ENCODE measurements at regions not wholly inside any gene's neighbourhood (a gene's known extent, or its start where the extent isn't known, plus 50 kb on each side); places are given as distances from the start of the nearest gene placed in this dataset.

- Histone ChIP-seq H3K27me3 (no peaks in the 10 kb centered on the region), H3K36me3 (replicated peaks in 1 of 2; ENCODE audit: insufficient read depth in 1 of 2, low read depth in 2 of 2) (no peaks in the 10 kb centered on the region), H3K4me3 (no peak overlapping the region), H3K27ac (no peak overlapping the region), H3K9me3 (no peaks in the 10 kb centered on the region), H3K4me1 (peaks cover 4% of the 10 kb centered on the region)
- DNase-seq (no peak), ATAC-seq (no peak)
- intact Hi-C loops (cut with DNase I) = no loop called here
- WGBS, 2 donors = 84 to 92% methylated on average over 1 of the region's 1 CpG
- no peak for TF ChIP-seq CTCF (IDR thresholded peaks at IDR 0.05)
- no peak for TF ChIP-seq POLR2A (IDR thresholded peaks at IDR 0.05)
These were observed 270.0 kb upstream of the CAND1 start for GRCh38 chr12:66999141-66999540.

- intact Hi-C loops (cut with DNase I) = no loop called here
- TF ChIP-seq CTCF (IDR thresholded peaks at IDR 0.05) = no peak
- TF ChIP-seq POLR2A (IDR thresholded peaks at IDR 0.05) = no peak
- no peak overlapping the region for H3K4me3 ChIP-seq
- H3K27ac ChIP-seq = no peak overlapping the region
- no peaks in the 10 kb centered on the region for H3K9me3 ChIP-seq
- DNase-seq (no peak), ATAC-seq (no peak)
- no peaks in the 10 kb centered on the region for H3K27me3 ChIP-seq
- H3K36me3 ChIP-seq (replicated peaks in 1 of 2; ENCODE audit: insufficient read depth in 1 of 2, low read depth in 2 of 2) = no peaks in the 10 kb centered on the region
- WGBS, 2 donors = 65 to 73% methylated on average over 2 of the region's 2 CpGs
- peaks cover 4% of the 10 kb centered on the region for H3K4me1 ChIP-seq
These were observed 267.9 kb upstream of the CAND1 start for GRCh38 chr12:67001251-67001650.

GRCh38 chr12:67002720-67003119 lies 266.4 kb upstream of the CAND1 start:
- no peaks in the 10 kb centered on the region for H3K9me3 ChIP-seq
- H3K27me3 ChIP-seq = no peaks in the 10 kb centered on the region
- no peak overlapping the region for H3K4me3 ChIP-seq
- H3K4me1 ChIP-seq = peaks cover 4% of the 10 kb centered on the region
- intact Hi-C loops (cut with DNase I) = no loop called here
- no peak for ATAC-seq
- H3K36me3 ChIP-seq (replicated peaks in 1 of 2; ENCODE audit: insufficient read depth in 1 of 2, low read depth in 2 of 2) = no peaks in the 10 kb centered on the region
- WGBS, 2 donors = 74 to 95% methylated on average over 2 of the region's 2 CpGs
- H3K27ac ChIP-seq = no peak overlapping the region
- no peak for DNase-seq
- TF ChIP-seq CTCF (IDR thresholded peaks at IDR 0.05) = no peak
- TF ChIP-seq POLR2A (IDR thresholded peaks at IDR 0.05) = no peak

- Histone ChIP-seq H3K36me3 (replicated peaks in 1 of 2; ENCODE audit: insufficient read depth in 1 of 2, low read depth in 2 of 2) (no peaks in the 10 kb centered on the region), H3K4me1 (peaks cover 4% of the 10 kb centered on the region), H3K27me3 (no peaks in the 10 kb centered on the region), H3K27ac (no peak overlapping the region), H3K4me3 (no peak overlapping the region), H3K9me3 (no peaks in the 10 kb centered on the region)
- WGBS, 2 donors = 56 to 86% methylated on average over 2 of the region's 2 CpGs
- intact Hi-C loops (cut with DNase I) = no loop called here
- DNase-seq (no peak), ATAC-seq (no peak)
- TF ChIP-seq POLR2A (IDR thresholded peaks at IDR 0.05) (no peak), CTCF (IDR thresholded peaks at IDR 0.05) (no peak)
These were observed 262.5 kb upstream of the CAND1 start for GRCh38 chr12:67006610-67007009.

GRCh38 chr12:67014642-67015041 lies 254.5 kb upstream of the CAND1 start:
- WGBS, 2 donors = 88 to 92% methylated on average over 1 of the region's 1 CpG
- DNase-seq (no peak), ATAC-seq (no peak)
- Histone ChIP-seq H3K27ac (no peak overlapping the region), H3K36me3 (replicated peaks in 1 of 2; ENCODE audit: insufficient read depth in 1 of 2, low read depth in 2 of 2) (no peaks in the 10 kb centered on the region), H3K27me3 (no peaks in the 10 kb centered on the region), H3K4me1 (peaks cover 8% of the 10 kb centered on the region), H3K9me3 (no peaks in the 10 kb centered on the region), H3K4me3 (no peak overlapping the region)
- intact Hi-C loops (cut with DNase I) = no loop called here
- no peak for TF ChIP-seq POLR2A (IDR thresholded peaks at IDR 0.05)
- no peak for TF ChIP-seq CTCF (IDR thresholded peaks at IDR 0.05)
